Sigmoid colon (tissue), 6 donors: ENCODE measurements at regions not wholly inside any gene's neighbourhood (a gene's known extent, or its start where the extent isn't known, plus 50 kb on each side); places are given as distances from the start of the nearest gene placed in this dataset.
"Not testable (repeated sequence)": the region's sequence is repeated elsewhere in the genome, so short reads cannot be mapped to it uniquely, and the experiment has no call there.

Experiments used
- DNase-seq: peaks from one replicate; pipeline ENCODE4 v3.0.0-alpha.2; 2019
- H3K27ac ChIP-seq, 4 donors: fragments of 200-600 bp; sonication (generic); one replicate each; pipeline ENCODE4 v1.5.1; 2016 to 2019; ENCODE audit warnings: mild to moderate bottlenecking in 1 of 4
- H3K27me3 ChIP-seq, 3 donors: fragments of 200-600 bp; sonication (generic); one replicate each; pipeline ENCODE4 v1.5.1; 2019; ENCODE audit warnings: mild to moderate bottlenecking in 1 of 3
- H3K36me3 ChIP-seq, 4 donors: fragments of 200-600 bp; sonication (generic); one replicate each; pipeline ENCODE4 v1.5.1; 2016 to 2019
- H3K4me1 ChIP-seq, 4 donors: fragments of 200-600 bp; sonication (generic); one replicate each; pipeline ENCODE4 v1.5.1; 2017 to 2019
- H3K4me3 ChIP-seq, 4 donors: fragments of 200-600 bp; sonication (generic); one replicate each; pipeline ENCODE4 v1.5.1; 2017 to 2019; ENCODE audit warnings: mild to moderate bottlenecking in 2 of 4, moderate library complexity in 1 of 4
- H3K9me3 ChIP-seq, 4 donors: fragments of 200-600 bp in 3 of 4; sonication (generic) in 3 of 4; one replicate each; pipeline versions ENCODE4 v1.5.1 to v1.6.1; 2013 to 2019
- EP300 ChIP-seq, 4 donors: sonication (generic); formaldehyde crosslinking; IDR thresholded peaks; one replicate each; pipeline ENCODE4 v1.6.1; 2017; ENCODE audit warnings: antibody characterized with exemption in 4 of 4
- POLR2A ChIP-seq, 2 donors: fragments of 450-650 bp; IDR thresholded peaks; one replicate each; pipeline ENCODE4 v1.6.1; 2016; ENCODE audit warnings: antibody characterized with exemption in 2 of 2, mild to moderate bottlenecking in 2 of 2, moderate library complexity in 2 of 2
- POLR2AphosphoS5 ChIP-seq, 4 donors: sonication (generic); formaldehyde crosslinking; IDR thresholded peaks; one replicate each; pipeline ENCODE4 v1.6.1; 2017; ENCODE audit warnings: antibody characterized with exemption in 4 of 4
- WGBS, 2 donors: extraction: QIAGEN DNeasy Blood & Tissue Kit; methylation state at CpG; one replicate each; pipeline ENCODE4 v1.1.7; 2013; 5-methylcytosine and 5-hydroxymethylcytosine counted together
- intact Hi-C: fragments of 100-400 bp; cut with DNase I; formaldehyde crosslinking; loops from one replicate; pipeline ENCODE4 v1.15.1; 2023
- TF ChIP-seq, protein P1 (sequence below), 4 experiments: fragments of 450-650 bp in 3 of 4; fragments of 200-600 bp in 1 of 4; IDR thresholded peaks; one replicate each; pipeline ENCODE4 v1.5.1; 2016 to 2019; ENCODE audit warnings: antibody characterized with exemption in 4 of 4, mild to moderate bottlenecking in 3 of 4, moderate library complexity in 2 of 4
- donor health status: healthy with polysubstance abuse.
- donor health status: healthy.

DNA sequence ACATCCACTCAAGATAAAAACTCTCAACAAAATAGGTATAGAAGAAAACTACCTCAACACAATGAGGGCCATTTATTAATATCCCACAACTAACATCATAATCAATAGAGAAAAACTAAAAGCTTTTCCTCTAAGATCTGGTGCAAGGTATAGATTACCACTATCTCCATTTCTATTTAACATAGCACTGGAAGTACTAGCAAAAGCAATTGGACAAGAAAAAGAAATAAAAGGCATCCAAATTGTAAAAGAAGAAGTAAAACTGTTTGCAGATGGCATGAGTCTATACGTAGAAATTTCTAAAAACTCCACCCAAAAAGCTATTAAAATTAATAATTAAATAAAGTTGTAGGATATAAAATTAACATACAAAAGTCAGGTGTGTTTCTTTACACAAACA, 230.8 kb upstream of the PRSS16 start:
- H3K9me3 ChIP-seq, result peaks cover 0 to 10% (median 0%) of the 10 kb centered on the region in 4 donors
- no peak overlapping the region for H3K4me3 ChIP-seq
- TF ChIP-seq EP300 (IDR thresholded peaks at IDR 0.05) (no peak), POLR2AphosphoS5 (IDR thresholded peaks at IDR 0.05) (no peak), POLR2A (IDR thresholded peaks at IDR 0.05) (no peak)
- TF ChIP-seq, protein P1, sequence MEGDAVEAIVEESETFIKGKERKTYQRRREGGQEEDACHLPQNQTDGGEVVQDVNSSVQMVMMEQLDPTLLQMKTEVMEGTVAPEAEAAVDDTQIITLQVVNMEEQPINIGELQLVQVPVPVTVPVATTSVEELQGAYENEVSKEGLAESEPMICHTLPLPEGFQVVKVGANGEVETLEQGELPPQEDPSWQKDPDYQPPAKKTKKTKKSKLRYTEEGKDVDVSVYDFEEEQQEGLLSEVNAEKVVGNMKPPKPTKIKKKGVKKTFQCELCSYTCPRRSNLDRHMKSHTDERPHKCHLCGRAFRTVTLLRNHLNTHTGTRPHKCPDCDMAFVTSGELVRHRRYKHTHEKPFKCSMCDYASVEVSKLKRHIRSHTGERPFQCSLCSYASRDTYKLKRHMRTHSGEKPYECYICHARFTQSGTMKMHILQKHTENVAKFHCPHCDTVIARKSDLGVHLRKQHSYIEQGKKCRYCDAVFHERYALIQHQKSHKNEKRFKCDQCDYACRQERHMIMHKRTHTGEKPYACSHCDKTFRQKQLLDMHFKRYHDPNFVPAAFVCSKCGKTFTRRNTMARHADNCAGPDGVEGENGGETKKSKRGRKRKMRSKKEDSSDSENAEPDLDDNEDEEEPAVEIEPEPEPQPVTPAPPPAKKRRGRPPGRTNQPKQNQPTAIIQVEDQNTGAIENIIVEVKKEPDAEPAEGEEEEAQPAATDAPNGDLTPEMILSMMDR (IDR thresholded peaks at IDR 0.05), result no peak
- H3K36me3 ChIP-seq, result no peaks in the 10 kb centered on the region
- intact Hi-C loops, result loop anchor here (5.0 kb wide), 1 partner anchor 1821 kb away; no protein-coding TSS in a partner anchor
- no peak overlapping the region for H3K27ac ChIP-seq
- WGBS, 2 donors, result 0 to 41% methylated on average over 1 of the region's 1 CpG
- H3K27me3 ChIP-seq, result no peaks in the 10 kb centered on the region
- DNase-seq, result no peak
- peaks cover 3 to 15% (median 6%) of the 10 kb centered on the region in 4 donors for H3K4me1 ChIP-seq

- 94 to 97% methylated on average over 6 of the region's 6 CpGs for WGBS, 2 donors
- not testable (repeated sequence) for H3K4me3 ChIP-seq, H3K27me3 ChIP-seq, H3K36me3 ChIP-seq, H3K9me3 ChIP-seq, DNase-seq, H3K27ac ChIP-seq
- H3K4me1 ChIP-seq, result peaks cover 3 to 15% (median 6%) of the 10 kb centered on the region in 4 donors
- intact Hi-C loops, result loop anchor here (5.0 kb wide), 1 partner anchor 1819 kb away; no protein-coding TSS in a partner anchor
Measured at GRCh38 chr6:27018401-27018800, 229.1 kb upstream of the PRSS16 start.

GRCh38 chr6:27019651-27020552, 227.6 kb upstream of the PRSS16 start:
- intact Hi-C loops, result loop anchor here (5.0 kb wide), 1 partner anchor 1817 kb away; no protein-coding TSS in a partner anchor
- H3K27me3 ChIP-seq, result no peaks in the 10 kb centered on the region
- H3K4me1 ChIP-seq, result peaks cover 3 to 15% (median 6%) of the 10 kb centered on the region in 4 donors
- DNase-seq, result peak; percentile 95
- peak overlapping the region; percentile 82 to 94 (median 90) for H3K27ac ChIP-seq
- TF ChIP-seq EP300 (IDR thresholded peaks at IDR 0.05) (no peak), POLR2AphosphoS5 (IDR thresholded peaks at IDR 0.05) (peak; percentile 86 to 91 (median 88)), POLR2A (IDR thresholded peaks at IDR 0.05) (peak; percentile 72 to 81)
- TF ChIP-seq, protein P1 (IDR thresholded peaks at IDR 0.05), result no peak
- no peaks in the 10 kb centered on the region for H3K36me3 ChIP-seq
- H3K9me3 ChIP-seq, result peaks cover 0 to 8% (median 0%) of the 10 kb centered on the region in 4 donors
- peak overlapping the region; percentile 56 to 74 (median 60) for H3K4me3 ChIP-seq
- WGBS, 2 donors, result 3 to 6% methylated on average over 58 of the region's 58 CpGs

DNA sequence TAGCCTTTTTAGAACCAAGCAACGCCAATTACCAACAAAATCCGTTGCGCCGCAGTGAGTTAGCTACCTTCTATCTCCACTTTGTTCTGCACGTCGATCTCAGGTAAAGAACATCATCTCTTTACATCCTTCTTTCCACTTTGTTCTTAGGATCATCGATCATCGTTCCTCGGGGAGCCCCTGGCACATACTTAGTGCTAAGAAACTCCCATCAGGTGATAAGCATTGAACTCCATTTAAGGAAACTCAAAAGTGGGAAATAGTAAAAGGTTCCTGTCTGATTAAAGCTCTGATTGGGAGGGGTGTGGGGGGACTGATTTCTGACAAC, 227.0 kb upstream of the PRSS16 start:
- peaks cover 0 to 8% (median 0%) of the 10 kb centered on the region in 4 donors for H3K9me3 ChIP-seq
- WGBS, 2 donors, result 63 to 64% methylated on average over 9 of the region's 9 CpGs
- peak overlapping the region; percentile 82 to 94 (median 90) for H3K27ac ChIP-seq
- no peaks in the 10 kb centered on the region for H3K27me3 ChIP-seq
- peak overlapping the region; percentile 56 to 74 (median 60) for H3K4me3 ChIP-seq
- intact Hi-C loops, result no loop called here
- no peak for DNase-seq
- TF ChIP-seq, protein P1 (IDR thresholded peaks at IDR 0.05), result no peak
- no peak for TF ChIP-seq EP300 (IDR thresholded peaks at IDR 0.05)
- TF ChIP-seq POLR2AphosphoS5 (IDR thresholded peaks at IDR 0.05), result no peak
- no peak for TF ChIP-seq POLR2A (IDR thresholded peaks at IDR 0.05)
- H3K36me3 ChIP-seq, result no peaks in the 10 kb centered on the region
- H3K4me1 ChIP-seq, result peaks cover 3 to 15% (median 6%) of the 10 kb centered on the region in 4 donors

DNA sequence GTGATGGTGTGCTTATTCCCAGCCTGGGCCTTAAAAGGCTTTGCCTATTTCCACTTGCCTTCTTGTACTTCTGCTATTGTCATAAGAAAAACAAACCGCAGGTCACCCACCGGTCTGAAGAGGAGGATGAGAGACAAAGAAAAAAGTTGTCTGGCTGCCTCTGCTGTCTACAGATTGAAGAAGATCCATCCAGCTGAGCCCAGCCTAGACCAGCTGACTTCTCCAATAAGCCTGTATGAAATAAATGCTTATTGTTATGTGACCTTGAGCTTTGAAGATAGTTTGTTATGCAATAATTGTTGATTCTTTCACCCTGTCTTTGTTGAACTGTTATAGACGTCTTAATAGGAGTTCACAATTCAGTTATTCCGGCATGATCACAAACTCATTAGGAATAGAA, 223.8 kb upstream of the PRSS16 start:
- intact Hi-C loops, result no loop called here

More for the DNA sequence above, 223.8 kb upstream of the PRSS16 start:
- Histone ChIP-seq H3K9me3 (no peaks in the 10 kb centered on the region), H3K27ac (no peak overlapping the region), H3K36me3 (no peaks in the 10 kb centered on the region), H3K4me1 (peaks cover 3 to 15% (median 5%) of the 10 kb centered on the region in 4 donors), H3K27me3 (no peaks in the 10 kb centered on the region), H3K4me3 (no peak overlapping the region)
- 92 to 94% methylated on average over 4 of the region's 4 CpGs for WGBS, 2 donors
- DNase-seq, result no peak
- TF ChIP-seq POLR2A (IDR thresholded peaks at IDR 0.05), result no peak
- TF ChIP-seq POLR2AphosphoS5 (IDR thresholded peaks at IDR 0.05), result no peak
- TF ChIP-seq EP300 (IDR thresholded peaks at IDR 0.05), result no peak
- TF ChIP-seq, protein P1 (IDR thresholded peaks at IDR 0.05), result no peak
